Esophagus squamous epithelium (tissue), 5 donors: ENCODE measurements at regions not wholly inside any gene's neighbourhood (a gene's known extent, or its start where the extent isn't known, plus 50 kb on each side); places are given as distances from the start of the nearest gene placed in this dataset.

Source experiments
- DNase-seq: peaks from one replicate; lab custom pipeline; 2025; lab: John Stamatoyannopoulos, UW
- H3K27ac ChIP-seq, 4 donors: fragments of 200-600 bp; sonication (generic); one replicate each; pipeline ENCODE4 v1.5.1; 2016 to 2019; ENCODE audit warnings: mild to moderate bottlenecking in 1 of 4
- H3K27me3 ChIP-seq, 4 donors: fragments of 200-600 bp; sonication (generic); 1 replicate in 3 of 4; 2 replicates in 1 of 4; pipeline versions ENCODE4 v1.5.1 to v1.6.0; 2017 to 2021; ENCODE audit warnings: antibody characterized with exemption in 1 of 4
- H3K36me3 ChIP-seq, 3 donors: fragments of 200-600 bp; sonication (generic); one replicate each; pipeline ENCODE4 v1.5.1; 2016 to 2019
- H3K4me1 ChIP-seq, 3 donors: fragments of 200-600 bp; sonication (generic); one replicate each; pipeline ENCODE4 v1.5.1; 2017 to 2019
- H3K4me3 ChIP-seq, 4 donors: fragments of 200-600 bp; sonication (generic); 1 replicate in 3 of 4; 2 replicates in 1 of 4; pipeline ENCODE4 v1.5.1; 2016 to 2019; ENCODE audit warnings: mild to moderate bottlenecking in 2 of 4, moderate library complexity in 1 of 4
- H3K9me3 ChIP-seq, 3 donors: fragments of 200-600 bp; sonication (generic); one replicate each; pipeline ENCODE4 v1.5.1; 2016 to 2019
- POLR2A ChIP-seq, 4 donors: fragments of 450-650 bp; IDR thresholded peaks; one replicate each; pipeline ENCODE4 v1.6.1; 2017; ENCODE audit warnings: antibody characterized with exemption in 4 of 4, mild to moderate bottlenecking in 4 of 4, moderate library complexity in 3 of 4
- whole genome bisulfite sequencing, 2 donors: methylation state at CpG; one replicate each; pipeline ENCODE4 v1.1.5; 2018; 5-methylcytosine and 5-hydroxymethylcytosine counted together
- intact Hi-C: fragments of 100-400 bp; cut with DNase I; formaldehyde crosslinking; loops from one replicate; pipeline ENCODE4 v1.15.0; 2022
- TF ChIP-seq, protein P1 (sequence below), 6 experiments: fragments of 450-650 bp in 4 of 6; fragments of 200-600 bp in 2 of 6; sonication (generic) in 2 of 6; IDR thresholded peaks; one replicate each; pipeline ENCODE4 v1.5.1; 2016 to 2019; ENCODE audit warnings: antibody characterized with exemption in 6 of 6, mild to moderate bottlenecking in 4 of 6, moderate library complexity in 4 of 6
- donor health status: DM: yes; HTN: yes; CAD: no.

DNA sequence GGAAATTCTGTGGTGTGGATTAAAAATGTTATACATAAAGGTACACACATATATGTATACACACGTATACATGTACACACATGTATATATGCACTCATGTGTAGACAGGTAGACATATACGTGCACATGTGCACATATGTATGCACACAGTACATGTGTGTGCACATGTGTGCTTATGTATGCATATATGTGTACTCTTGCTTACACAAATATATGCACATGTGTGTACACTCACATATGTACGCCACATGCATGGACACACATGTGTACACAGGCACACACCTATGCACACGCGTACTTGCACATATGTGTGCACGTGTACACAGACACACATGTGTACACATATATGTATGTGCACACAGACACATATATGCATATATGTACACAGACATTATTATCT, 142.8 kb upstream of the SALL3 start:
- TF ChIP-seq, protein P1, sequence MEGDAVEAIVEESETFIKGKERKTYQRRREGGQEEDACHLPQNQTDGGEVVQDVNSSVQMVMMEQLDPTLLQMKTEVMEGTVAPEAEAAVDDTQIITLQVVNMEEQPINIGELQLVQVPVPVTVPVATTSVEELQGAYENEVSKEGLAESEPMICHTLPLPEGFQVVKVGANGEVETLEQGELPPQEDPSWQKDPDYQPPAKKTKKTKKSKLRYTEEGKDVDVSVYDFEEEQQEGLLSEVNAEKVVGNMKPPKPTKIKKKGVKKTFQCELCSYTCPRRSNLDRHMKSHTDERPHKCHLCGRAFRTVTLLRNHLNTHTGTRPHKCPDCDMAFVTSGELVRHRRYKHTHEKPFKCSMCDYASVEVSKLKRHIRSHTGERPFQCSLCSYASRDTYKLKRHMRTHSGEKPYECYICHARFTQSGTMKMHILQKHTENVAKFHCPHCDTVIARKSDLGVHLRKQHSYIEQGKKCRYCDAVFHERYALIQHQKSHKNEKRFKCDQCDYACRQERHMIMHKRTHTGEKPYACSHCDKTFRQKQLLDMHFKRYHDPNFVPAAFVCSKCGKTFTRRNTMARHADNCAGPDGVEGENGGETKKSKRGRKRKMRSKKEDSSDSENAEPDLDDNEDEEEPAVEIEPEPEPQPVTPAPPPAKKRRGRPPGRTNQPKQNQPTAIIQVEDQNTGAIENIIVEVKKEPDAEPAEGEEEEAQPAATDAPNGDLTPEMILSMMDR (IDR thresholded peaks at IDR 0.05) = no peak
- TF ChIP-seq POLR2A (IDR thresholded peaks at IDR 0.05) = no peak
- no peaks in the 10 kb centered on the region for H3K4me1 ChIP-seq
- no peaks in the 10 kb centered on the region for H3K9me3 ChIP-seq
- WGBS, 2 donors = 79 to 87% methylated on average over 6 of the region's 6 CpGs
- H3K4me3 ChIP-seq = no peak overlapping the region
- H3K27me3 ChIP-seq = no peaks in the 10 kb centered on the region
- no peak overlapping the region for H3K27ac ChIP-seq
- no peaks in the 10 kb centered on the region for H3K36me3 ChIP-seq
- DNase-seq = no peak
- intact Hi-C loops = no loop called here

DNA sequence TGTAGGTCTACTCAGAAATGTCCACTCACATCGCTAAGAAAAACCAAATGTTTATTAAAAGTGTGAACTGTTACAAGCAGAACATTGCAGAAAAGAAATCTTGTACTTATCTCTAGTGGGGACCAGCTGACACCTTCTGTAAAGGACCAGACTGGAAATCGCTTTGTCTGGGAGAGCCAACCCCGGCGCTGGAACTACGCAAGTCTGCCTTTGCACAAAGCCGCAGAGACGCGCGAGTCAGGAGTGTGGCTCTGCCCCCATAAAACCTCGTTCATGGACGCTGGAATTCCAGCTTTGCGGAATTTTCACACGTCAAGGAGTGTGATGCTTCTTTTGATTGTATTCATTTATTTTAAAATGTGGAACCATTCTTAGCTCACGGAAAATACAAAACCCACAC, 141.9 kb upstream of the SALL3 start:
- no peak overlapping the region for H3K4me3 ChIP-seq
- no peak overlapping the region for H3K27ac ChIP-seq
- intact Hi-C loops = no loop called here
- 86 to 87% methylated on average over 14 of the region's 14 CpGs for WGBS, 2 donors
- no peaks in the 10 kb centered on the region for H3K4me1 ChIP-seq
- H3K27me3 ChIP-seq = no peaks in the 10 kb centered on the region
- no peak for DNase-seq
- no peaks in the 10 kb centered on the region for H3K36me3 ChIP-seq
- no peaks in the 10 kb centered on the region for H3K9me3 ChIP-seq
- TF ChIP-seq POLR2A (IDR thresholded peaks at IDR 0.05) = no peak
- TF ChIP-seq, protein P1 (IDR thresholded peaks at IDR 0.05) = no peak

DNA sequence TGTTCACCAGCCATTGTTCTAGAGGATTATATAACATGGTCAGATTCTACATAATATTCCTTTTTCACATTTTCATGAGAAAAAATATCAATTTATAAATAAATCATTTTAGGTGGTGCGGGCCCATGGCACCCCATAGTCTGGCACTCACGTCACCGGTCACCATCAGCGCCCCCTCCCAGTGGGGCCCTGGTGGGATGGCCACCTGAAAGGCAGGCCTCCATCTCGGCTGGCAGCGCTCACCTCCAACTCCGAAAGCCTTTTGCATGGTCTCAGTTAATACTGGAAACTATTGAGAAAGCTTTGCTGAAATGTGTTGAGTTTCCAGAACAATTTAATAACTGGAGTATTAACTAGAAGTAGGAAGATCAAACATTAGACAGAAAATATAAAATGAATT, 141.4 kb upstream of the SALL3 start:
- Histone ChIP-seq H3K36me3 (no peaks in the 10 kb centered on the region), H3K27ac (no peak overlapping the region), H3K27me3 (no peaks in the 10 kb centered on the region), H3K9me3 (no peaks in the 10 kb centered on the region), H3K4me3 (no peak overlapping the region), H3K4me1 (no peaks in the 10 kb centered on the region)
- TF ChIP-seq, protein P1 (IDR thresholded peaks at IDR 0.05) = no peak
- no peak for TF ChIP-seq POLR2A (IDR thresholded peaks at IDR 0.05)
- intact Hi-C loops = no loop called here
- no peak for DNase-seq
- WGBS, 2 donors = 76 to 91% methylated on average over 7 of the region's 7 CpGs

DNA sequence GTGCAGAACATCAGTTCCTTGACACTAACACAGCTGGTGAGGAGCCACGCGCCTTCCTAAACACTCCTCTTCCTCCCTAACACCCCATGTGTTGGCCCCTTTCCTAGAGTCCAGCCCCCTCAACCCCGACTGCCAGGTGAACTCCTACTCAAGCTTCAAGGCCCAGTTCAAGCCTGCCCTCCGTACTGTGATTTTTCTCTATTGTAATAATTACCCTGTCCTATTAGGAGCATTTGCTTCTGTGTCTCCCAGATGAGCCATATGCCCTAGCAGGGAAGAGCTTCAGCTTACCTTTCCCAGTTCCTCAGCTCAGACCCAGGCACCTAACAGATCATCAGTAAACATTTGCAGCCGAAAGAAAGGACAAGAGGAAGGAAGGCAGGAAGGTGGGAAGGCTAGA, 130.6 kb upstream of the SALL3 start:
- Histone ChIP-seq H3K36me3 (no peaks in the 10 kb centered on the region), H3K27me3 (no peaks in the 10 kb centered on the region), H3K4me1 (no peaks in the 10 kb centered on the region), H3K4me3 (no peak overlapping the region), H3K27ac (no peak overlapping the region), H3K9me3 (peaks cover 0 to 9% (median 9%) of the 10 kb centered on the region in 3 donors)
- intact Hi-C loops = no loop called here
- WGBS, 2 donors = 79 to 85% methylated on average over 5 of the region's 5 CpGs
- DNase-seq = no peak
- TF ChIP-seq POLR2A (IDR thresholded peaks at IDR 0.05) = no peak
- TF ChIP-seq, protein P1 (IDR thresholded peaks at IDR 0.05) = no peak

DNA sequence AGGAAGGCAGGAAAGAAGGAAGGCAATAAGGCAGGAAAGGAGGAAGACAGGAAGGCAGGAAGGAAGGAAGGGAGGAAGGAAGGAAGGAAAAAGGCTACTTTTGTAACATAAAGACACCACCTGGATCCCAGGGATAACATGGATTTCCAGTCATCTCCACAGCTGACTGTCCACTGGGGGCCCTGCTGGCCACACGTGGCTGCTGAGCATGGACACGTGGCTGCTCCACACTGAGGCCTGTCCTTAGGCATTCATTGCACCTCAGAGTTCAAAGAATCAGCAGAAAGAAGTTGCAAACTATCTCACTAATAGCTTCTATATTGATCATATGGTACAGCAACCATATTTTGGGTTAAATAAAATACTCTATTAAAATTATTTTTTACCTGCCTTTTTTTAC, 130.2 kb upstream of the SALL3 start:
- no peaks in the 10 kb centered on the region for H3K4me1 ChIP-seq
- H3K4me3 ChIP-seq = no peak overlapping the region
- no peaks in the 10 kb centered on the region for H3K36me3 ChIP-seq
- peaks cover 0 to 9% (median 9%) of the 10 kb centered on the region in 3 donors for H3K9me3 ChIP-seq
- TF ChIP-seq POLR2A (IDR thresholded peaks at IDR 0.05) = no peak
- TF ChIP-seq, protein P1 (IDR thresholded peaks at IDR 0.05) = no peak
- no peaks in the 10 kb centered on the region for H3K27me3 ChIP-seq
- H3K27ac ChIP-seq = no peak overlapping the region
- intact Hi-C loops = no loop called here
- WGBS, 2 donors = 63 to 74% methylated on average over 2 of the region's 2 CpGs
- no peak for DNase-seq
